Heart right ventricle (tissue), 16 donors: ENCODE measurements at regions not wholly inside any gene's neighbourhood (a gene's known extent, or its start where the extent isn't known, plus 50 kb on each side); places are given as distances from the start of the nearest gene placed in this dataset.

ENCODE experiments used
- ATAC-seq, 8 donors: fragments of 200-7000 bp; cut with Tn5 transposase; one replicate each; pipeline ENCODE4 v1.9.1; 2020; ENCODE audit warnings: mild to moderate bottlenecking in 8 of 8, moderate library complexity in 8 of 8, moderate number of reproducible peaks in 1 of 8
- DNase-seq, 2 donors: peaks; one replicate each; pipeline ENCODE4 v3.0.0-alpha.2; 2020
- H3K27ac ChIP-seq, 10 donors: fragments of 200-600 bp; sonication (generic) in 2 of 10; one replicate each; pipeline versions ENCODE4 v1.5.0 to v1.8.0; 2020 to 2022; ENCODE audit warnings: mild to moderate bottlenecking in 3 of 10
- H3K27me3 ChIP-seq, 7 donors: fragments of 200-600 bp; one replicate each; pipeline ENCODE4 v1.8.0; 2021 to 2022; ENCODE audit warnings: mild to moderate bottlenecking in 2 of 7
- H3K36me3 ChIP-seq, 9 donors: fragments of 200-600 bp; sonication (generic) in 1 of 9; one replicate each; pipeline versions ENCODE4 v1.5.0 to v1.8.0; 2020 to 2022; ENCODE audit warnings: mild to moderate bottlenecking in 2 of 9
- H3K4me1 ChIP-seq, 9 donors: fragments of 200-600 bp; sonication (generic) in 1 of 9; one replicate each; pipeline versions ENCODE4 v1.5.0 to v1.8.0; 2020 to 2022; ENCODE audit warnings: mild to moderate bottlenecking in 4 of 9
- H3K4me3 ChIP-seq, 10 donors: fragments of 200-600 bp; sonication (generic) in 2 of 10; one replicate each; pipeline versions ENCODE4 v1.5.0 to v1.8.0; 2020 to 2022; ENCODE audit warnings: mild to moderate bottlenecking in 7 of 10, moderate library complexity in 2 of 10
- H3K9me3 ChIP-seq, 11 donors: fragments of 200-600 bp in 10 of 11; sonication (generic) in 2 of 11; one replicate each; pipeline versions ENCODE4 v1.5.0 to v1.8.0; 2013 to 2022; ENCODE audit warnings: mild to moderate bottlenecking in 2 of 11, control low read depth in 1 of 11, moderate library complexity in 1 of 11
- CTCF ChIP-seq, 9 donors: fragments of 200-600 bp; sonication (generic) in 2 of 9; IDR thresholded peaks; one replicate each; pipeline versions ENCODE4 v1.5.0 to v1.8.0; 2021 to 2022; ENCODE audit warnings: antibody characterized with exemption in 9 of 9, mild to moderate bottlenecking in 5 of 9, moderate library complexity in 1 of 9
- WGBS, 2 donors: extraction: QIAGEN DNeasy Blood & Tissue Kit; methylation state at CpG; one replicate each; pipeline ENCODE4 v1.1.7; 2013; ENCODE audit warnings: inconsistent platforms in 1 of 2; 5-methylcytosine and 5-hydroxymethylcytosine counted together
- intact Hi-C, 10 donors: fragments of 100-400 bp; cut with DNase I; formaldehyde crosslinking; loops; one replicate each; pipeline versions ENCODE4 v1.11.1 to v1.14.2; 2022
- donor health status: Arrhythmogenic right ventricular cardiomyopathy.
- donor health status: ischemic (EF 13 %, LVEDD 7.1; RV severe dilation, severe dysfunction).
- donor health status: healthy with polysubstance abuse.
- donor health status: DM: no; HTN: yes; CAD: no.
- donor health status: DM: no; HTN: no; CAD: no.
- donor health status: ischemic (EF 25% LVEDD 6.9; RV normal size, moderate dysfunction).
- donor health status: ischemic (EF 25% LVEDD 5.7; RV mildly dilated, moderate dysfunction).
- donor health status: healthy.
- donor health status: DM: yes; HTN: yes; CAD: no.
- donor health status: Ischemic cardiomyopathy.
- donor health status: ischemic (EF 35%, LVEDD 5.7; RV mildly dilated, moderate dysfunction).
- donor health status: nonischemic (EF 11% LVEDD 7.7; RV severe dilation, severe dysfunction).
- donor health status: DM: yes; HTN: yes; CAD: no.
- donor health status: PGD.
- donor health status: ischemic (EF 29% LVEDD 5.4; RV normal size, mild dysfunction).
- donor health status: nonischemic (EF 23%, LVEDD 6.1; RV moderate dilation, normal function).

DNA sequence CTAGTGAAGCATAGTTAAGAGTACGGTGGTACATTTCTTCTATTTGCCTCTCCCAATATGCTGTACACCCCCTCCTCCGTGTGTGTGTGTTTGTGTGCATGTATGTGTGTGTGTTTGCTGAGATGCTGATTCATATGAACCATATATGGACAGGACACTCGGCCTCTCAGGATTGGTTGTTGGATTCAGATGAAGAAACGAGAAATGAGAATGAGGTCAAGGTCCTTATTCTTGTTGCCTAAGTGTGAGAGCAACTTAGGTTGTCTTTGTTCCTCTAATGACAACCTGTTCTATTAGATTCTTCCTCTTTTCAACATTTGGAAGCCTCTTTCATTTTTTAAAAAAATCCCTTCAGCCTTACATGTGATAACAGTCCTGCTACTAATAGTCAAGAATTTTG lies 1387.6 kb downstream of the STIM2 start:
- H3K27ac ChIP-seq = no peak overlapping the region
- no peak for TF ChIP-seq CTCF (IDR thresholded peaks at IDR 0.05)
- WGBS, 2 donors = 56 to 63% methylated on average over 4 of the region's 4 CpGs
- no peak for DNase-seq
- intact Hi-C loops = no loop called here
- H3K4me3 ChIP-seq = no peak overlapping the region
- H3K9me3 ChIP-seq = peaks cover 0 to 4% (median 0%) of the 10 kb centered on the region in 11 donors
- H3K36me3 ChIP-seq = no peaks in the 10 kb centered on the region
- no peaks in the 10 kb centered on the region for H3K27me3 ChIP-seq
- H3K4me1 ChIP-seq = no peaks in the 10 kb centered on the region
- ATAC-seq = no peak

- H3K4me3 ChIP-seq = no peak overlapping the region
- no peak overlapping the region for H3K27ac ChIP-seq
- H3K27me3 ChIP-seq = no peaks in the 10 kb centered on the region
- no peaks in the 10 kb centered on the region for H3K4me1 ChIP-seq
- H3K9me3 ChIP-seq = peaks cover 0 to 15% (median 0%) of the 10 kb centered on the region in 11 donors
- TF ChIP-seq CTCF (IDR thresholded peaks at IDR 0.05) = no peak
- ATAC-seq (no peak), DNase-seq (no peak)
- 84 to 92% methylated on average over 2 of the region's 2 CpGs for WGBS, 2 donors
- intact Hi-C loops = no loop called here
- no peaks in the 10 kb centered on the region for H3K36me3 ChIP-seq
Observed at GRCh38 chr4:28250646-28251045, 1390.0 kb downstream of the STIM2 start.

GRCh38 chr4:28251831-28252230 lies 1391.2 kb downstream of the STIM2 start:
- intact Hi-C loops = no loop called here
- DNase-seq (no peak), ATAC-seq (no peak)
- 88 to 95% methylated on average over 2 of the region's 2 CpGs for WGBS, 2 donors
- Histone ChIP-seq H3K27ac (no peak overlapping the region), H3K9me3 (peaks cover 0 to 18% (median 0%) of the 10 kb centered on the region in 11 donors), H3K27me3 (no peaks in the 10 kb centered on the region), H3K36me3 (no peaks in the 10 kb centered on the region), H3K4me3 (no peak overlapping the region), H3K4me1 (no peaks in the 10 kb centered on the region)
- TF ChIP-seq CTCF (IDR thresholded peaks at IDR 0.05) = no peak

DNA sequence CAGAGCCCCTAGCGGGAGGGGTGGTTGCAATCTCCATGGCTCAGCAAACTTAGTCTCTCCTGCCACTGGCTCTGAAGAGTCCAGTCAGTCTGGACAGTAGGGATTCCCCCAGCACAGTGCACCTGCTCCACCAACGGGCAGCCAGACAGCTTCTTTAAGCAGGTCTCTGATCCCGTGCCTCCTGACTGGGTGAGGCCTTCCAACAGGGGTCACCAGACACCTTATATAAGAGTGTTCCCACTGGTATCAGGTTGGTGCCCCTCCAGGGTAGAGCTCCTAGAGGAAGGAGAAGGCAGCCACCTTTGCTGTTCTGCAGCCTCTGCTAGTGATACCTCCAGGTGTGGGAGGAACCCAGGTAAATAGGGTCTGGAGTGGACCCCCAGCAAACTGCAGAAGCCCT lies 1393.4 kb downstream of the STIM2 start:
- ATAC-seq (no peak), DNase-seq (no peak)
- TF ChIP-seq CTCF (IDR thresholded peaks at IDR 0.05) = no peak
- no peak overlapping the region for H3K4me3 ChIP-seq
- no peak overlapping the region for H3K27ac ChIP-seq
- intact Hi-C loops = no loop called here
- no peaks in the 10 kb centered on the region for H3K4me1 ChIP-seq
- H3K9me3 ChIP-seq = peaks cover 0 to 18% (median 0%) of the 10 kb centered on the region in 11 donors
- no peaks in the 10 kb centered on the region for H3K36me3 ChIP-seq
- H3K27me3 ChIP-seq = no peaks in the 10 kb centered on the region
- 85 to 89% methylated on average over 3 of the region's 3 CpGs for WGBS, 2 donors
